SK-N-SH (cell line): ENCODE measurements at regions not wholly inside any gene's neighbourhood (a gene's known extent, or its start where the extent isn't known, plus 50 kb on each side); places are given as distances from the start of the nearest gene placed in this dataset.

Source experiments
- CTCF ChIP-seq: fragments of 200-600 bp; sonication (generic); IDR thresholded peaks from 2 replicates; pipeline ENCODE4 v1.6.1; 2017; ENCODE audit warnings: antibody characterized with exemption, mild to moderate bottlenecking, moderate library complexity
- EP300 ChIP-seq, 2 experiments: IDR thresholded peaks; 2 replicates each; pipeline versions ENCODE4 v1.4.0 to v1.6.1; 2012; ENCODE audit warnings: borderline replicate concordance in 1 of 2, low read depth in 1 of 2, low read length in 1 of 2
- EZH2phosphoT487 ChIP-seq: fragments of 200-600 bp; sonication (generic); IDR thresholded peaks from 2 replicates; pipeline ENCODE4 v1.6.1; 2017; ENCODE audit warnings: low read depth, mixed run types, mild to moderate bottlenecking, antibody characterized with exemption, moderate library complexity, borderline replicate concordance
- FOXJ3 ChIP-seq: sonication (generic); formaldehyde crosslinking; IDR thresholded peaks from 2 replicates; pipeline ENCODE4 v1.5.1; 2020; ENCODE audit warnings: mild to moderate bottlenecking, missing genetic modification reagents
- JUND ChIP-seq: IDR thresholded peaks from 2 replicates; pipeline ENCODE4 v1.4.0; 2012
- MXI1 ChIP-seq: IDR thresholded peaks from 2 replicates; pipeline ENCODE4 v1.6.1; 2012; ENCODE audit warnings: mild to moderate bottlenecking, low read depth, low read length, improper control_type of control experiment
- NFIC ChIP-seq: IDR thresholded peaks from 2 replicates; pipeline ENCODE4 v1.4.0; 2012; ENCODE audit warnings: borderline replicate concordance
- POLR2AphosphoS5 ChIP-seq: IDR thresholded peaks from 2 replicates; pipeline ENCODE4 v1.6.1; 2012; ENCODE audit warnings: low read depth, low read length
- RCOR1 ChIP-seq: fragments of 150-350 bp; IDR thresholded peaks from 2 replicates; pipeline ENCODE4 v1.6.1; 2017; ENCODE audit warnings: antibody characterized with exemption, low read length
- RFX5 ChIP-seq: IDR thresholded peaks from 2 replicates; pipeline ENCODE4 v1.6.1; 2012; ENCODE audit warnings: mild to moderate bottlenecking, improper control_type of control experiment, low read length
- SIN3A ChIP-seq: IDR thresholded peaks from 2 replicates; pipeline ENCODE4 v1.6.1; 2012; ENCODE audit warnings: low read depth, mild to moderate bottlenecking, low read length, moderate library complexity, borderline replicate concordance
- USF2 ChIP-seq: fragments of 150-350 bp; IDR thresholded peaks from 2 replicates; pipeline ENCODE4 v1.6.1; 2017; ENCODE audit warnings: antibody characterized with exemption, low read length, low read depth, borderline replicate concordance
- ZBTB33 ChIP-seq: IDR thresholded peaks from 2 replicates; pipeline ENCODE4 v1.4.0; 2012; ENCODE audit warnings: low read depth, borderline replicate concordance

- TF ChIP-seq CTCF (no peak), JUND (no peak), MXI1 (no peak), EP300 (IDR thresholded peaks at IDR 0.05; ENCODE audit: borderline replicate concordance in 1 of 2, low read depth in 1 of 2, low read length in 1 of 2) (no peak), NFIC (no peak), SIN3A (no peak), RFX5 (no peak), RCOR1 (no peak), USF2 (no peak), POLR2AphosphoS5 (no peak), EZH2phosphoT487 (no peak), ZBTB33 (no peak), FOXJ3 (CRISPR knock-in tag) (no peak)
These were observed 956.2 kb upstream of the DIAPH2 start for GRCh38 chrX:95728446-95728845.
